SW480 (cell line): ENCODE measurements at regions not wholly inside any gene's neighbourhood (a gene's known extent, or its start where the extent isn't known, plus 50 kb on each side); places are given as distances from the start of the nearest gene placed in this dataset.

Experiments used
- DNase-seq: peaks from one replicate; pipeline ENCODE4 v3.0.0-alpha.2; 2016; ENCODE audit warnings: low spot score

GRCh38 chr5:20537911-20538703 lies 550.1 kb upstream of the CDH18 start:
- DNase-seq: no peak

GRCh38 chr5:20536813-20537212 lies 548.8 kb upstream of the CDH18 start:
- DNase-seq: no peak

DNA sequence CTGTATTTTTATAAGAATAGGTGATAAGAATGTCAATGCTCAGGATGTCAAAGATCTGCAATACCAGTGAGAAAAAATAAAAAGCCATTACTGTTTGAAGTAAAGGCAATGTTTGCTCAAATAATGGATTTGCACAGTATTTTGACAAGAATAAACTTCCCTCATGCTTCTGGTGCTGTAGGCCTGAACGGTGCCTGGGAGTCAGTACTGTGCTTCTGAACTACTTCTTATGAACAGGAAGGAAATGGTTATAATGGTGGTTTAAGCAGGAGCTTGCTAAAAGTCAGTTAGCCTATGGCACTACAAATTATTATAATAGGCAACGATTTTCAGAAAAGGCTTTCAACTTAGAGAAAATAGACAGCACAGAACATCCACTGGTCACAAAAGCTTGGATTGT lies 548.3 kb upstream of the CDH18 start:
- no peak for DNase-seq

- no peak for DNase-seq
Observed at GRCh38 chr5:20528471-20528870, 540.5 kb upstream of the CDH18 start.

GRCh38 chr5:20524991-20525529 lies 537.1 kb upstream of the CDH18 start:
- no peak for DNase-seq

GRCh38 chr5:20522905-20523482 lies 535.0 kb upstream of the CDH18 start:
- DNase-seq: no peak

- no peak for DNase-seq
Observed at GRCh38 chr5:20515606-20516005, 527.6 kb upstream of the CDH18 start.

DNA sequence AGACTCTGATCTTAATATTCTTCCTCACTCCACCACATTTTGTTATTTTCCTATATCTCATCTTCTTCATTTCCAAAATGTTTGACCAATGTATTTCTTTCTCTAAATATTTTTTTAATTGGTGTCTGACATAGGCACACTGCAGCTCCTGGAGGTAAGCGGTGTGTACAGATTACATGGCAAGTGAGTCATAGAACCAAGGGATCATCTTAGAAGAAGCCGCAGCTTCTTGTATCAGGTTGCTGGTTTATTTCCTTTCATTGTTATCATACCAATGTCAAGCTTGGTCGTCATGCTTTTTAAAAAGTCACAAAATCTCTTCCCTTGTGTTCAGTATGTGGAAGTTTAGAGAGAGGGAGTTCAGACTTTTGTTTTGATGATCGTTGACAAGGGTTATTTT lies 526.1 kb upstream of the CDH18 start:
- DNase-seq: no peak

DNA sequence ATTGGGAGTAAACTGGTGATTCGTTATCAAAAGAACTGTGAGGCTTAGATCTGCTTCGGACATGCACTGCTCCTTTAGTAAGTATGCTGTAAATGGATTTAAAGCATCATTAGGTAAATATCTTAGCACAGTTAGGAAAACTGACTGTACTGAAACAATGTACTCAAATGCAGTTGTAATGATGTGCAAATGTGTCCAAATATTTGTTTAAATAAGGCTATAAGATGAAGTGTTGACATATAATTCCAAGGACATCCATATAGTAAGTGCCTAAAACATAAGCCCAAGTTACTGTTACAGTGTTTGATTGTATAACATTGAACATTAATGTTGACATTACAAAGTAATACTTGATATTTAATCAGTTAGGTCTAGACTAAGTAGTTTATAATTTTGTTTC lies 512.5 kb upstream of the CDH18 start:
- DNase-seq: no peak

DNA sequence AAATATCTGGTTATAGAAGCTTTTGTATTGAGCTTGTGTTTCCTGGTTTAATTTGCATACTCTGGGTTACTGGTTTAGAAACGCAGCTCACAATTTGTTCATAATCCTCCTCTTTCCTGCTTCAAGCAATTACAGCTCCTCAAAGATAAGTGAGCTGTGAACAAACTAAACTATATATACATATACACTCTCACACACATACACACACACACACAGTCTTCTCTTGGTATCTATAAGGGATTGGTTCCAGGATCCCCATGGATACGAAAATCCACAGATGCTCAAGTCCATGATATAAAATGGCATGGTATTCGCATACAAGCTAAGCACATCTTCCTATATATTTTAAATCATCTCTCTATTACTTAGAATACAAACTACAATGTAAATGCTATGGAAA lies 510.9 kb upstream of the CDH18 start:
- DNase-seq: no peak

DNA sequence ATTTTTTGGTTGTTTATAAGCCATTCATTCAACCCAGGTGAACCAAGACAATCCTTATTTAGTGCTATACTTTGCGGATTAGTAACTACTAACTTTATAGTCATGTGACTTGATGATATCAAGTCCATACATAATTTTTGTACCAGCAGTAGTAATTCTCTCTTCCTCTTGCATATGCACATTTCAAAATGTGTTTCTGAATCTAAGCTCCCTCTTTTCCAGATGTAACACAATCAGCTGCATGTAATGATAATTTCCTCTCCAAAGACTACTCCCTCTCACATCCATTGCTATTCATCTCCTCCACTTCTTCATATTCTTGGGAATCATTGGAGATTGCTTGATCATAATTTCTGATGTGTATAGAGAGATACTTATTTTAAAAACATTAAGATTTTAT lies 510.1 kb upstream of the CDH18 start:
- DNase-seq: no peak

DNA sequence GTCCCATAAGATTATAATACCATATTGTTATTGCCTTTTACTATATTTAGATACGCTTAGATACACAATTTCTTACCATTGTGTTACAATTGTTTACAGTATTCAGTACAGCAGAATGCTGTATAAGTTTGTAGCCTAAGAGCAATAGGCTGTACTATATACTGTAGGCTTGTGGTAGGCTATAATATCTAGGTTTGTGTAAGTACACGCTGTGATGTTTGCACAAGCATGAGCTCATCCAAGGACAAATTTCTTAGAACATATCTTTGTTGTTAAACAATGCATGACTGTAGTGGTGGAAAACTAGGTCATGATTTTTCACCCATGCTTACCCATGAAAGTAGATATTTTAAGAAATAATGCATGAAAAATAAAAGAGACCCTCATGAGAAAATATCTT lies 509.4 kb upstream of the CDH18 start:
- no peak for DNase-seq

GRCh38 chr5:20494706-20495105 lies 506.7 kb upstream of the CDH18 start:
- no peak for DNase-seq

DNA sequence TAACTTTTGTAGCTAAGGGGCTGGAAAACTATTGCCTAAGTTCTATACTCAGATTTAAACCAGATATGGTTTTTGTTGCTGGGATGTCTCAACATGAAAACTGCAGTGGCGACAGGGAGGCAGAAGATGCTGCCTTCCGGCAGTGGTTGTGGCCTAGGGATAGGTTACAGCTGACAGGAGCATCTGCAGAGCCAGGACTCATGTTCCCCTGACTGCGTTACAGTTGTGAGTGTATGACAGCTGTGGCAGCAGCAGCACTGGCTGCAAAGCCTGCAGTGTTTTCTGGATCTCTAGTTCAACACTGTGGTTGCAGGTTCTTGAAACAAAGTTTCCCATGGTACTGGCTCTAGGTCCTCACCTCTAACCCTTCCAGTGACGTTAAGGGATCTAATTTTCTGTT lies 498.8 kb upstream of the CDH18 start:
- no peak for DNase-seq

GRCh38 chr5:20476016-20476415 lies 488.0 kb upstream of the CDH18 start:
- no peak for DNase-seq

GRCh38 chr5:20470997-20471396 lies 483.0 kb upstream of the CDH18 start:
- DNase-seq: no peak

GRCh38 chr5:20469792-20470191 lies 481.8 kb upstream of the CDH18 start:
- DNase-seq: no peak

- no peak for DNase-seq
Observed at GRCh38 chr5:20469390-20469789, 481.4 kb upstream of the CDH18 start.

DNA sequence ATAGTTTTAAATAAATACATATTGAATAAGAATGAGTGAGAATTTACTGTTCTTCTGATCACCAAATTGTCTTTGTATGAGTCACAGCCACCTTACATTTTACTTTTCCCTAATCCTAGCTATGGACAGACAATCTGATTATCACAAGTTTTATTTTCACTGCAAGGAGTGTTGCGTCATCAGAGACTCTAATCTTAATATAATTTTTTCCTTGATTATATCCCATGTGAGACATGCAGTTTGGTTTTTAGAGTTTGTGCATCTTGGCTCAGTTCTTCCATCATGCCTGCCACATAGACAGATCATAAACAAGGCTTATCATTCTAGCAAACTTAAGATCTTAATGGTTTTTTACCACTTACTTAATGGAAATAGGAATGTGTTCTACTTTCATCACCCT lies 478.5 kb upstream of the CDH18 start:
- DNase-seq: no peak

- DNase-seq: no peak
Observed at GRCh38 chr5:20463206-20463605, 475.2 kb upstream of the CDH18 start.

DNA sequence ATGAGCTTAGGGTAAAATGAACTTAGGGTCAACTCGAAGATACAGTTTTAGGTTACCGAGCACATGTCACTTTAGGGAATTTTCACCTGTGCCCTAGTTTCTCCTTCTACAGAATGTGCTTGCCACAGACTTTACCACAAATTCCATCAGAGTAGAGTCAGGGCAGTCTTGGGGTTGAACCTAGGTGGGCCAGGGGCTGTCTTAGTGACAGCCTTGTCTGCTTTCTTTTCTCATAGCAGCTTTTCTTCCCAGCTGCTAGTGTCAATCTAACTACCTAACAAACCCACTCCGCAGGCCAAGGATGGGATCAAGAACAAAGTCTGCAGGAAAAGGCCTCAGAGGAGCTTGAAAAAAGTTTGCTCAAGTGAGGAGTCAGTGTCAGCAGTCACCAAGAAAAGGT lies 458.1 kb upstream of the CDH18 start:
- no peak for DNase-seq

DNA sequence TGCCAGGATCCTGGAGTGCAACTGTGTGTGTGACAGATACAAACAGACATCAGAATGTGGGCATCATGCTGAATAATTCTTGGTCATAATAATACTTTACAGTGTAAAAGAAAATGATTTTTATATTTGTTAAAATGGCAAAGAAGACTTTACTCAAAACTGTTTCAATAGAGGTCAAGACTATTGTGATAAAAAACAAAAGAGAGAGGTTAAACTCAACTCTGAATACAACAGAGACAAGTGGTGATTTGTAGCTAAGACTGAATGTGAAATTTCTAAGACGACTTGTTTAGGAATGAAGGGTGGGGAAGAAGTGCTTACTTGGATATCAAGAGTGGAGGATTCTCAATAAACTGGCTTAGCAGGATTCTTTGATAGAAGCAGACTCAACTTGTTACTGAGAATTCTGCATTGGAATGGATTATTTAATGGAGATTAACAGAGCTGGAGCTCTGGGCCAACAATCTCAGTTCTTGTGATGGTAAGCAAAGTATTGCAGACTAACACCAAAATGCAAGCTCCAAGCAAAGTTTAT lies 457.4 kb upstream of the CDH18 start:
- DNase-seq: no peak

DNA sequence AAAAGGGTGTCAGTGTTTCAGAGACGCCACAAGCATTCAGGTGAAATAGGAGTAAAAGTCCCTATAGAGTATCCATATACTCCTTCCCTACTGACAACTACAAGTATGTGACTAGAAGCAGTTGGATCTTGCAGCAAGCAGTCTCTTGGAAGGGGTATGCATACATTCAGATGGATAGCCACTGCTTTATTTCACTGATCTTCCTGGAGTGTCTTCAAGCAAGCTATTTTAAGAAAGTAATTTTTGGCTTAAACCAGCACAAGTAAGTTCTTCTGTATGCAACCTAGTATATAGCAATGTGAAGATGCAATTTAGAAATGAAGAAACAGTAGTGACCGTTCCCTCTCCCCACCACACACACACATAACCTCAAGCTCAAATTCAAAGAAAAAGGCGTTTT lies 446.8 kb upstream of the CDH18 start:
- DNase-seq: no peak
